ENCODE measurements at regions not wholly inside any gene's neighbourhood (a gene's known extent, or its start where the extent isn't known, plus 50 kb on each side); places are given as distances from the start of the nearest gene placed in this dataset.

DNA sequence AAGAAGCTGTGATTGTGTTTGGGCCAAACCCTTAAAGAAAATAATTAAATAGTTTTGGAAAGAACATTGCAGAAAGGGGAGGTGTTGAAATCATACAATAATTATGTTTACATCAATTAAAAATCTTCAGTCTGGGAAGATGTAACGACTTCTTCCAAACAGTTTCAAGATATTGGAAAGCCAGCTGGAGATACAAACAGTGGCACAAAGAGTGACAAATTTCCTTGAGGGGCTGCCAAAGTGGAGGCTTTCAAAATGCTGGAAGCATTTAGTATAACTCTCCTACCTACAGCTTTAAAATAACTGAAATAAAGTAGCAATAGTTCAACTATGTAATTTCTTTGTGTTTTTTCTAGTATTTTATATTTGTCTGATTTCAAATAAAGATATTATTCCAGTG is 405.0 kb downstream of the DNAJB9 start:
- DNase-seq (ENCODE audit: low spot score): no peak

DNA sequence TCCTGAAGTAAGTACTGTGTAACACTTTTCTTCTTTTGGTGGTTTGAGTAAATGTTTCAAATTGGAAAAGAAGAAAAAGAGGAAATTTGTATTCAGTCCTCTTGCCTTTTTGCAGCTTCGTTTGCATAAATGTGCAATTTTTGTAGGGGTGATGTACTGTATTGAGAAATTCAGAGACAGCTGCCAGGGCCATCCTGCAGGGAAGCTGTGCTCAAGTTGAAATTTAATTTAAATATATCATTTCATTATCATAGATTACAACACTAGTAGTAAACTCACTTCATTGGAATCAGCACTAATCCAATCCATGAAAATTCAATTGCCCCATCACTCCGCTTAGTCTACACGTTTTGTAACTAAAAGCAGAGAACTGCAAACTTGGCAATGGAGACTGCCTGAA is 415.4 kb downstream of the DNAJB9 start:
- no peak for DNase-seq (ENCODE audit: low spot score)

DNA sequence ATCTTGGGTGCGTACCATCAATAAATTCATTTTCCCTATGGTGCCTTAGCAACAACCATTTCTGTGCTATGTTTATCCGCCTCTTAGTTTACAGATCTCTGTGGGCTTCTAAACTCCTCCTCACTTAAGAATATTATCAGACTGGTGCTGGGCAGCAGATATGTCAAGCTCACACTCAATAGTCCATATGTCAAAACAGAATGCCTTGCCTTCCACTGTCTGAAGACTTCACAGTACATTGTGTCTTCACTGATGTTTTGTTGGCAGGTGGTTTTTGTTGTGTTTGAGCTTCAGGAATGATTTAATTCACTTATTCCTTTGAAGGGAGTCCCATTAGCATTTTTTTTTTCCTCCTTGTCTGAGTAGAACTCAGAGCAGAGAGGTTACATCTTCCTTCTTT is 419.6 kb downstream of the DNAJB9 start:
- no peak for DNase-seq (ENCODE audit: low spot score)

DNA sequence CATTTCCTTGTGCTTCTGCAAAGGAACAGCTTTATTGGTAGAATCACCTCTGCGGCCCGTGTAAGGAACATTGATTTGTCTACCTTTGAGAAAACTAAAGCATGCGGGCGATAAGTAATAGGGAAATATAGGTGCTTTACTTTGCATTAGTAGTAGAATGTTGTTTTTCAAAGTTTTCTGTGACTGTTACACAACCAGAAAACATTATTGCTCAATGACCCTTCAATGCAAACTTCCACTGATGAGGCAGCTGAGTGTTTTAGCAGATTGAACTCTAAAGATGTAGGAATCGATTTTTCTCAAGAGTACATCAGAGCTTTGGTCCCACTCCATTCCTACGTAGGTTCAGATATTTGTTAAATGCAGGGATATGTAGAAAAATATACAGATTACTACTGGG is 427.8 kb downstream of the DNAJB9 start:
- DNase-seq (ENCODE audit: low spot score): no peak

DNA sequence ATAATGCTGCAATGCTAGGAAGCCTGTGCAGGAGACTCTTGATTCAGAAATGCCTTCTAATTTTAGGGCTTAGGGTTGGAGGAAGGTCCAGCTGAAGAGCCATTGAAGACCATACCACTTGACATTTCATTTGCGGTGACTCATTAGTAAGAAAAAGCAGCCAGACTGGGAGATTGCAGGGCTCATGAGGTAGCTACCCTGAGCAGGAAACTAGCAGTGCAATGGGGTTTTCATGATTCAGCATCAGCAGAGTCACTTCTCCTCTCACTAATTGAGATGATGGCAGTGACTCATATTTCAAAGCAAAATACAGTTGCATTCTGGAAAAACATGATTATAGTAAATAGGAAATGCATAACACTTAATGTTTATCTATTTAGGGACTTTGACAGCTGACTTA is 434.1 kb downstream of the DNAJB9 start:
- no peak for DNase-seq (ENCODE audit: low spot score)

DNA sequence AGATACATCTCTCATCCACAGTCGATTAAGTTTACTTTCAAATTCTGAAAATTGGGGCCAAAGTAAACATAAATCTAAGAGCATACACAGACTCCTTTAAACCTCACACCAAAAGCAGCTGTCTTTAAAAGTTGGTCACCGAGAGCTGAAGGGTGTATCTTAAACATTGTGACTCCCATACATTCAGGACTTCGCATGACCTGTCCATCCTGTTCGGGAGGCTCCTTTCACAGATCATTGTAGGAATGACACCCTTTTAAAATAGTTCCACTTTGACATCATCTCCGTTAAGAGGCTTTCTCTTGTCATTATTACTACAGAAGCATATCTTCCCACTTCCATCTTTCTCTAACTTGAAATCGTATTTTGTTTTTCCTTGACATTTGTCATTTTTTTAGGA is 440.0 kb downstream of the DNAJB9 start:
- no peak for DNase-seq (ENCODE audit: low spot score)

DNA sequence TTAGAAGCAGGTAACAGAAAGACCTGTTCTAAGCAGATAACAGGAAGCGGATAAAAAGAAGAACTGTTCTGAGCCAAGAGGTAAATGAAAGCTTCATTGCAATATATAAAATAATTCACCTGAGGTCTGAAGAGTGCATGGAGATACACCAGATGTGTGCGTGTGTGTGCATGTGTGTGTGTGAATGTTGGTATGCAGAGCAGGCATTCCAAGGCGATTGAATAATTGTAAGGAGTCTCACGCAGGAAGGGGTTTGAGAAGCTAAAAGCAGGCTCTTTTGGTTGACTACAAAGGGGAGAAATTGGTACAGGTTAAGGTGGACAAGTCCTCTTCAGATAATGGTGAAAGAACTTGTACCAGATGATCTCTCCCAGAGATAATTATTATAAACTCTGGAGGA is 450.6 kb downstream of the DNAJB9 start:
- no peak for DNase-seq (ENCODE audit: low spot score)

DNA sequence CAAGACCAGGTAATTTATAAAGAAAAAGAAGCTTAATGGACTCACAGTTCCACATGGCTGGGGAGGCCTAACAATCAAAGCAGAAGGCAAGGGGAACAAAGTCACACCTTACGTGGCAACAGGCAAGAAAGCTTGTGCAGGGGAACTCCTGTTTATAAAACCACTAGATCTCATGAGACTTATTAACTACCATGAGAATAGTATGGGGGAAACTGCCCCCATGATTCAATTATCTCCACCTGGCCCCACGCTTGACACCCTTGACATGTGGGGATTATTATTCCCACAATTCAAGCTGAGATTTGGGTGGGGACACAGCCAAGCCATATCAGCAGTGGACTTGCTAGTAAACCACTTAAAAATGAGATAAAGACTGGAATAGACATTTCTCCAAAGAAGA is 451.7 kb downstream of the DNAJB9 start:
- no peak for DNase-seq (ENCODE audit: low spot score)

DNA sequence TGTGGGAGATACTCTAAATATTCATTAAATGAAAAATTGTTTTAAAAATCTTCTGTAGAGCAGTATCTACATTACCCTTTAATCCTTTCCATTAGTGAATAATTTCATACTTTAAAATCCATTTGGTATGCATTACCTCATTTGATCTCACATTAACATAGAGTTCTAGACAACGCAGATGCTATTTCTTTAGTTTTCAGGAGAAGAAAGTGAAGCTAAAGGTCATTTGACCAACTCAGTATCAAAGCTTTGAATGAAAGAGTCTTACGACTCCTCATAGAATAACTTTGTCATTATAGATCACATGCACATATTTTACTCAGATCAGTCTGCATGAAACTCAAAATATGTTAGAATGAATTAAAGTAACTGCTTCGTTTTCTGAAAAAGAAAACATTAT is 460.2 kb downstream of the DNAJB9 start:
- DNase-seq (ENCODE audit: low spot score): no peak

DNA sequence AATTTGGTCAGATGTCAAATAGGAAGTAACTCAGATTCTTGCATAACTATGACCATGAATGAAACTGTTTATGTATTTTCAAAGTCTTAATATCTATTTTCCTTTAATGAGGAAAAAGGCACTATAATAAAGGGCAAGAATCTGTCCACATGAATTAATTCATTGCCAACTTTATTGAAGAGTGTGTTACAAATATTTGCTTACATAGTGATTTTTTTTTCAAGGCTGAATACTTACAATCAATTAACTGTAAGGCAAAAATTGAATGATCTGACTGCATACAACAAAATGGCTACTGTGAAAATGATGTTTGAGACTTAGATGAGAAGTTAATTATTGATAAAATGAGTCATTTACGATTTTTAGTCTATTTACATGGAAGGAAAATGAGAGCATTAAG is 475.0 kb downstream of the DNAJB9 start:
- no peak for DNase-seq (ENCODE audit: low spot score)

DNA sequence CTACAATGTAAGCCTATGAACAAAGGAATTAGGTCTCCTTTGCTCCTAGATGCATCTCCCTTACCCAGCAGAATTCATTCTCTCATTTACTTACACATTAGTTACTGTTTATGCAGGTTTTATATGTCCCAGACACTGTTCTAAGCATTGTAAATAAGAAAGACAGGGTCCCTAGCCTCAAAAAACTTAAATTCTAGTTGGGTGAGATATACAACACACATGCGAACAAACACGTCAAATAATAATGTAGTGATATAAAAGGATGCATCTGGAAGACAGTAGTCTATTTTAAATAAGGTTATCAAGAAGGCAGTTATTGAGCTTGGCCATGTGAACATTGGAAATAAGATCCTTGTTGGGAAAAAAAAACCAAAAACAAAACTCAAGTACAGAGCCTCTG is 479.7 kb downstream of the DNAJB9 start:
- DNase-seq (ENCODE audit: low spot score): no peak

DNA sequence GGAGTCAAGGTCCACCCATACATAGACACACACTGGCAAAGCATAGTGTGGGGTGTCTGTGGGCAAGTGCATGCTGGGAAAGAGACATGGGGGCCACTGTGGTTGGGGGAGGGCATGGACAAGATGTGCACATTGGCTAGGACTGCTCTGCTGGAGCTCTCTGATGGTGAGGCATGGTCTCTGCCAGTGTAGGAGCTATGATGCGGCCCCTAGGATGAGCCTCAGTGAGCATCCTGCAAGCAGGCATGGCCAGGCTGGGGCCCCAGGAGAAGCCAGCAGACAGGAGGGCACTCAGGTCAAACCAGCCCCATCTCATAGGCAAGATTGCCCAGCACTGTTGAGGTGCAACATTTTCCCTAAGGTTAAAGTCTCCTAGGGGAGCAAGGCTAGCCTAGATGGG is 489.4 kb downstream of the DNAJB9 start:
- DNase-seq (ENCODE audit: low spot score): no peak

DNA sequence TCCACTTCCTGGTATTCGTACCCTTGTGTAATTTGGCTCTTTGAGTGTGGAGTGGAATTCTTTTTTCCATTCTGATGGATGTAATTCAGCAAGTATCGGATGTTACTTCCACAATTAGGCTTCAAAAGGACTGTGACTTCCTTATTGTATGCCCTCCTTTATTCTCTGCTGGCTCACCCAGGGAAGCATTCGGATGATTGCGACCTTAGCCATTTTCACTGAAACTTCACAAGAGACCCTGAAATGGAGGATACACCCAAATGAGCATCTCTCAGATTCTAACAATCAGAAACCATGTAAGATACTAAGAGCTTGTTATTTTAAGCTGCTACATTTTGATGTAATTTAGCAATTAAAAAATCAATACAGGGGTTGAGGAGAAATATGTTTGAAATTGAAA is 493.1 kb downstream of the DNAJB9 start:
- DNase-seq (ENCODE audit: low spot score): no peak

DNA sequence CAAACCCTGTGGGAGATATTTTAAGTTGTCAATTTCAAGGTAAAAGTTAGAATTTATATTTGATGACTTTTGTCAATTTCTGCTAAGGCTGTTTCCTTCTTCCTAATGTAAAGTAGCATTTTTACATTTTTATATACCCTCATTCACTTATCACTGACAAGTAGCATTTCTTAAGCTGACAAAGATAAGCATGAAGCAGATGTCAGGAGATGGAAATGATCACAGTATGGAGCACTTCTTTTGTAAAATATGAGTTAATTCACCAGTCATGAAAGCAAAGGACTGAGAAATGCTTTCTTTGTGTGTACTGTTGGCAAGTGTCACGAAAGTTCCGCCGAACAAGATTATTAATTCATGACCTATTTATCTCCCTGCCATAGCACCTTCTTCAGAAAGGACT is 503.9 kb downstream of the DNAJB9 start:
- no peak for DNase-seq (ENCODE audit: low spot score)

DNA sequence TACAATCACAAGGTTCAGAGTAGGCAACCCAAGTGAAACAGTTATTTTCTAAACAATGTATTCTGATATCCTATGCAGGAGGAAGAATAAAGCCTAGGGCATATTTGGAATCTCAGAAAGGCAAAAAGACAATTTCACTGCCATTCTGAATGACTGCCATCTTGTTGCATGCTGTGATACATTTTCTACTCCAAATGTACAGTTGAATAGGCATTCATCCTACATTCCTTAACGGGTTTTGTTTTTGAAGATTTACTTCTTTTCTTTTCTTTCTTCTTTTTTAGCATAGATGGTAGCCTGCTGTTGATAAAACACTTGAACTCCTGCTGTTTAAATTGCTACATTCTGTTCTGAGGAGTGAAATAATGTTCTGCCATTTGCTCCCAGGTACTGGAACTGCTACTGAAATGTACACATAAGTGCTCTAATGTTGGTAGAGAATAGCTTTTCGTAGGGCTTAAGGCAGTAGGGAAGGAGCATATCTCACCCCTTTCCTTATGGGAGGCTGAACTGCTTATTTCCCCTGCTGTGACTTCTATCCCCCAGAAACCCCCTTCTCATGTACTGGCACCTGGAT is 506.8 kb downstream of the DNAJB9 start:
- no peak for DNase-seq (ENCODE audit: low spot score)

DNA sequence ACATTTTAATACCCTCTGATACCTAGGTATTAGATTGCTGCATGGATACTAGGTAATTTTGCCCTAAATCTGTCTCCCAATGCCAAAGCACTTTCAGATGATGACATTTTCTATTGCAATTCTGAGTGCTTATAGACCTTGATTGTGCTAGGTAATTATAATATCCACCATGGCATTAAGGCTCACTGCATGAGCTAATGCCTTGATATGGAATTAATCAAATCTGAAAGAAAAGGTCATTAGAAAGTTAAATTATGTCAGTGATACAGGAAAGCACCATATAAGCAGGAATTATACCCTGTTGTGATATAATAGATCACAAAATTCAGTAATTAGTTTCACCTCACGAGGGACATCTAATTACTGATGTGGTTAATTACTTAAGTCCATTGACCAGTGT is 521.4 kb downstream of the DNAJB9 start:
- DNase-seq (ENCODE audit: low spot score): no peak

DNA sequence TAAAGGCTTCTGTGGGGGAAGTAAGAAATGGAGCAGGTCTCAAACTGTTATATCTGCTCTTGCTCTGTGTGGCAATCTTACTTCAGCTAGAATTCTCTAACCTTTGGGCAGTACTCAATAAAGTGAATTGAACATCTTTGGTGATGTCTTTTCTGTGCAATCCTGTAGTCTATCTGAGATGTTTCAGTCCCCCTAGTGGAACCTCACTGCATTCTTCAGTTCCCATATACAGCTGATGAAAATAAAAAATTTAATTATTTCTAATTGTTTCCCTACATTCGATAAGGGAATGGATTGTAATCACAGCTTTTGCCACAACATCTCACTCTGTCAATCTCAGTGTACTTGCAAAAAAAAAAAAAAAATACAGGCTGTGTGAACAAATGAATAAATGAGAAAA is 522.6 kb downstream of the DNAJB9 start:
- no peak for DNase-seq (ENCODE audit: low spot score)

DNA sequence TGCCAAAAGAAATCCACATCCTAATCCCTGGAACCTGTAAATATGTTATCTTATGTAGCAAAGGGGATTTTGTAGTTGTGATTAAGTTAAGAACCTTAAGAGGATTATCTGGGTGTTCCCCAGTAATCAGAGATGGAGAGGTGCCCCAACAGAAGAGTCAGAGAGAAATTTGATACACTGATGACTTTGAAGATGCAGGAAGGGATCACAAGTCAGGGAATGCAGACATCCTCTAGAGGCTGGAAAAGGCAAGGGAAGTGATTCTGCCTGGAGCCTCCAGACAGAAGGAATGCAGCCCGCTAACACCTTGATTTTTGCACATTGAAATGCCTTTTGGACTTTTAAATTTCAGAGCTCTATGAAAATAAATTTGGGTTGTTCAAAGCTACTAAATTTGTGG is 531.7 kb downstream of the DNAJB9 start:
- DNase-seq (ENCODE audit: low spot score): no peak

DNA sequence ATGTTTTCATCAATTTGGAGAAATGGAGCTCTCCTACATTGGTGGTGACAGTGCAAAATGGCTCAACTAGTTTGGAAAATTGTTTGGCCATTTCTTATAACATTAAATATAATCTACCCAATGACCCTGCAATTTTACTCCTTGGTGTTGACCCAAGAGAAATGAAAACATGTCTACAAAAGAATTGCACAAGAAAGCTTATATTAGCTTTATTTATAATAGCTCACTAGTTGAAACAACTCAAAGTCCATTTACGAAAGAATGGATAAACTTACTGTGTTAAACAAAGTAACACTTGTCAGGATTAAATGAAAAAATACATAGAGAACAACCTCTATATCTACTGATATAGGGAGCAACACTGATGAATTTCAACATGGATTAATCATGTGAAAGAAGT is 539.9 kb downstream of the DNAJB9 start:
- DNase-seq (ENCODE audit: low spot score): no peak

DNA sequence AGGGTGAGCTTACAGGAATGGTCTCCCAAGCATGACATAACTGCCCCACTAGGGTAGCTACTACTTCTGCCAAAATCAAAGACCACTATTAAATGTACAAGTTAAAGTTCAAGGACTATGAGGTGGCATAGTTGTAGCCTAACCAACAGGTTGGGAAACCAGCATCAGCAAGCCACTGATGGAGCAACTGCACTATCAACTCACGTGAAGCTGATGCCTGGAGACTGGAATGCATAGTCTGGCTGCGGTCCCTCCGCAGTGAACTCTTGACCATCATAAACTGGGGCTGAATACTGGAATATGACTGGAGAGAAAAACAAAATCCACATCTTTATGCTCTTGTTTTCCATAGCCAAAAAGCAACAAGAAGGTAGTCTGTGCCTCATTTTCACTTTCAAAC is 541.4 kb downstream of the DNAJB9 start:
- DNase-seq (ENCODE audit: low spot score): no peak

DNA sequence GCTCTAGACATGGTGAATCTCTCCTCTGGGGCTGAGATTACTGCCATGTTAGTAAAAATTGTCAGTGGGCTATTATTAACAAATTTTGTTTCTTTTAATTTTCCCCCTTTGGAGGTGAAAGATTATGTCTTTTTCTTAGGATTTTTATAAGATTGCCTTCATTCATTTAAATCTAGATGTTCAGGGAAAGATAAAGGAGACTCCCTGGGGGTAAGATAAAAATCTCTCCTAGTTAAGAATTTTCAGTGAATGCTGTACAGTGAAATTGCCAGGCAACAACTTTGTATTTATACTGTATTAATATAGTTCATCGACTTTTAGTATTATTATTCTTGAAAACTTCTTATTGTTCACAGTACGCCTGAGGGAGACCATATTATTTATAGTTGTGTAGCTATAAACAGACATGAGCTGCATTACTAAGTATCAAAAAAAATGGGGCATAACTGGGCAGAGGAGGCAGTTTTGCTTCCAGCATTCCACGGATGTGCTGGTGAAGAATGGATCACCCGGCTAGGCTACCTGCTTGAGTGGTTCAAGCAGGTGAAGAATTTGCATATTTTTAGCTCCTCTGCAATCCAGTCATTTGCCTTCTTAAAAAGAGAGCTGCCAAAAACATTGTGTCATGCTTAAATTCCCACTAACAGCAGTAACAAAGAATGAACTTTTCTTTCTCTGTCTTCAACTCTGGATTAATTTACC is 552.1 kb downstream of the DNAJB9 start:
- no peak for DNase-seq (ENCODE audit: low spot score)

DNA sequence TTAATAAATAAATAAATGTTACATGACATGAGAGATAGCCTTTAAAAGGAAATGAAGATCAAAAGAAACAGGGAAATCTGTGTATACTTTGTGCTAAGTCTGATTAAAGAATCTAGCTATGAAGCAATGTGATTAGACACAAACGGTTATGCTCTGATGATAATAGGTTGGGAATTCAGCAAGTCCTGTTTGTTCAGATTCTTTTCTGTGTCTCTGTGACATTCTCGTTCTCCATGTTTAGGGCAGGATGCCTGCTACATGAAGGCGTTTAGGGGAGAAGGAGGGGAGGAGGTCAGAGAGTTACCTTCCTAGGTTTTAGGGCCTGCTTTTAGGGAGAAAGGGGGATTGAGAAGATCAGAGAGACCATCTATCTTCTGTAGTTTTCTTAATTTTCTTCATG is 555.3 kb downstream of the DNAJB9 start:
- DNase-seq (ENCODE audit: low spot score): no peak

DNA sequence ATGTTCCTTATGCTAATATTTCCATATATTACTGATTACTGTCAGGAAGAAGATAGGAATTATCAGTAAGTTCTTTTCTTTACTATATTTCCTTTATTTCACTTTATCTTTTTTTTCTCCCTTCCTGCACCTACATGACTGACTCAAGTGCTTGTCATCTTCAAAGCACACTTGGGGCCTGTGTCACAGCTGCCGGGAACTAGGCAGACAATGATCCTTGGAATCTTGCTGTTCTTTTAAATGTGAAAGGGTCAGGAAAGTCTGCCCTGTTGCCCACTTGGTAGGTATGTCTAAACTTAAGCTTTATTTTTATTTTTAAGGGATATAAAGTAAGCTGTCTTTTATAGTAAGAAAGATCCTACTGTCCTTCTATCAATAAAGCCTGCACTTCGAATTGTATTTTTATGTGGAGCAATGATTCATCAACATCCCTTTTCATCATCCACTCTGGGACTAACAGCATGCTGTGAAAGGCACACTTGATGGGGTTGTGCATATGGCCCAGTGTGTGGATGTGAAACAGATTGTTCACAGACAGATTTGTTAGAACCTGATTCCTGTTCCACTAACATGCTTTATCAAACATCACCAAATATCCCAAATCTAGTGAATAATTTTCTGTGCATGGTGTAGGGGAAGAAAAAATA is 556.9 kb downstream of the DNAJB9 start:
- DNase-seq (ENCODE audit: low spot score): no peak

DNA sequence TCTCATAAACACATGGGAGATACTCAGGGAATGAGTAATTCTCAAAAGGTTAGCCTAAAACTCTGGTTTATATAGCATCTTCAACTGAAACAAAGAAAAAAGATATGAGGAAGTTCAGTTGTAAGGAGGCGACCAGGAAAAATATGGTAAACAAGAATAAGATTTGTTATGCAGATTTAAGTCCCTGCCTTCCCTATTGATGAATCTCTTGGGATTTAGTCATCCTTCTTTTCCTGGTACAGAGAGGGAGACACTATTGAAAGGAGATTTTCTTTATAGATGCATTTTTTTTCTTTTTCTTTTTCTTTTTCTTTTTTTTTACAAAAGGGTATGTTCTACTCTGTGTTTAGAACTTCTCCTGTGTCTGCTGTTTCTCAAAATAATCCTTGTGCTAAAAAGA is 557.5 kb downstream of the DNAJB9 start:
- no peak for DNase-seq (ENCODE audit: low spot score)

Data from AG08395 (cell line).